ENCODE measurements at regions not wholly inside any gene's neighbourhood (a gene's known extent, or its start where the extent isn't known, plus 50 kb on each side); places are given as distances from the start of the nearest gene placed in this dataset.

GRCh38 chr3:80701349-80701748, 933.6 kb upstream of the ROBO1 start:
- TF ChIP-seq CTCF (IDR thresholded peaks at IDR 0.05) (no peak), REST (IDR thresholded peaks at IDR 0.05; ENCODE audit: insufficient read depth in 1 of 2, low read depth in 2 of 2, low read length in 1 of 2) (no peak), POLR2AphosphoS5 (IDR thresholded peaks at IDR 0.05; ENCODE audit: low read depth, low read length) (no peak), TCF7L2 (IDR thresholded peaks at IDR 0.05; ENCODE audit: low read depth, low read length) (no peak), SIN3A (IDR thresholded peaks at IDR 0.05; ENCODE audit: borderline replicate concordance, insufficient read depth, low read depth, low read length) (no peak)

All from Panc1 (cell line).